ENCODE measurements at regions not wholly inside any gene's neighbourhood (a gene's known extent, or its start where the extent isn't known, plus 50 kb on each side); places are given as distances from the start of the nearest gene placed in this dataset.
"Not testable (repeated sequence)": the region's sequence is repeated elsewhere in the genome, so short reads cannot be mapped to it uniquely, and the experiment has no call there.

DNA sequence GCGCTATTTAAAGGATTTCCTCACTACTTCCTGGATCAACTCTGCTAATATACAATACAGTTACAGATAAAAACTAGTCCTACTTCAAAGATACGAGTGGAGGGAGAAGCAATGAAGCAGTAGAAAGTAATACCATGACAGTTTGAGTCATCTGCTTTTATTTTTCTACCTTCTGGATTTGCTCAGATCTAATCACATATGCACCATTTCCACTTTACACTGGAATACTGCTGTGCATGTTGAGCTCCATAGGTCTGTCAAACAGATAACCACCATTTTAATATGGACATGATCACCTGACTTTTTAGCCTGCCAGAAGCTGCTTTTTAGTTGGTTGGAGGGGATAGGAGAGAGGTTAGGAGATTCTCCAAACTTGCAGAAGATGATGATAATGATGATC is 92.5 kb downstream of the MMUT start:
- no peak for DNase-seq (ENCODE audit: low read depth, low spot score)
- no peak overlapping the region for H3K4me3 ChIP-seq (ENCODE audit: low read length)

DNA sequence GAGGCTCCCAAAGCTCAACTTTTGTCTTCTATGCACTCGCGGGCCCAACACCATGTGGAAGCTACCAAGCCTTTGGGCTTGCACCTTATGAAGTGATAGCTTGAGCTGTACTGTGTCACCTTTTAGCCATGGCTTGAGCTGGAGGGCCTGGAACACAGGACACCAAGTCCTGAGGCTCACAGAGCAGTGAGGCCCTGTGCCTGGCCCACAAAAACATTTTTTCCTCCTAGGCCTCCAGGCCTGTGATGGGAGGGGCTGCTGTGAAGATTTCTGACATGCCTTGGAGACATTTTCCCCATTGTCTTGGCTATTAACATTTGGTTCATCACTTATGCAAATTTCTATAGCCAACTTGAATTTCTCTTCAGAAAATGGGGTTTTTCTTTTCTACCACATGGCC is 96.5 kb downstream of the MMUT start:
- no peak overlapping the region for H3K4me3 ChIP-seq (ENCODE audit: low read length)
- no peak for DNase-seq (ENCODE audit: low read depth, low spot score)

DNA sequence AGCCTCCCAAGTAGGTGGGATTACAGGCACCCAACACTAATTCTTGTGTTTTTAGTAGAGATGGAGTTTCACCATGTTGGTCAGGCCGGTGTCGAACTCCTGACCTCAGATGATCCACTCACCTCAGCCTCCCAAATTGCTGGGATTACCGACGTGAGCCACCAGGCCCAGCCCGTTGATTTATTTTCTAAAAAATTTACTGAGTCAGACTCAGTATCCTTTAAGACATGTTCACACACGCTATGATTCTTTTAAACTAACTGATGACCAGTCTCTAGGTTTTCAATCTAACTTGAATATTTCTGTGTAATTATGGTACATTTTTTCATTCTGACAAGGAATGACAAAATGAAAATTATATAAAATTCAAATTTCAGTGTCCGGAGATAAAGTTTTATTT is 114.5 kb downstream of the MMUT start:
- H3K4me3 ChIP-seq (ENCODE audit: low read length): no peak overlapping the region
- no peak for DNase-seq (ENCODE audit: low read depth, low spot score)

DNA sequence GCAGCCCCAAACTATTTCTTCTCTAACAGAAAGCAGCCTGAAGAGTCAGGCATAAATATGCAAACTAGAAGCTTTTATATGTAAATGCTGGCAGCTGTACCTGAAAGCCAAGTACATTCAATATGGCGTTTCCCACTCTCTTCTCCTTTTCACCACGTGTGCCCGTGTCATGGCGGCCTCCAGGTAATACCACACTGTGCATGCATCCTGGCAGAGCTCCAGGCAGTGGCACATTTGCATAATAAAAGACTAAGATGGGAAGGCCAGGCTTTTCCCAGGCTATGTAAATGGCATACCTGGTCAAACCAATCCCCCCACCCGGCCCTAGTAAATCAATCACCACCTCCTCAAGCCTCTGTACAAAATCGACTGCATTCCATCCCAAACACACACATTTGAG is 120.6 kb downstream of the MMUT start:
- no peak overlapping the region for H3K4me3 ChIP-seq (ENCODE audit: low read length)
- DNase-seq (ENCODE audit: low read depth, low spot score): no peak

DNA sequence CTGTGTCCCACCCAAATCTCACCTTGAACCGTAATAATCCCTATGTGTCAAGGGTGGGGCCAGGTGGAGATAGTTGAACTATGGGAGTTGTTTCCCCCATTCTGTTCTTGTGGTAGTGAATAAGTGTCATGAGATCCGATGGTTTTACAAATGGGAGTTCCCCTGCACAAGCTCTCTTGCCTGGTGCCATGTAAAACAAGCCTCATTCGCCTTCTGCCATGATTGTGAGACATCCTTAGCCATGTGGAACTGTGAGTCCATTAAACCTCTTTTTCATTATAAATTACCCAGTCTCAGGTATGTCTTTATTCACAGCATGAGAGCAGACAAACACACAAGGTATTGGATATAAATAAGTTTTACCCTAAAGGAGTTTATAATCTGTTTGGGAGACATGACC is 121.2 kb downstream of the MMUT start:
- no peak overlapping the region for H3K4me3 ChIP-seq (ENCODE audit: low read length)

DNA sequence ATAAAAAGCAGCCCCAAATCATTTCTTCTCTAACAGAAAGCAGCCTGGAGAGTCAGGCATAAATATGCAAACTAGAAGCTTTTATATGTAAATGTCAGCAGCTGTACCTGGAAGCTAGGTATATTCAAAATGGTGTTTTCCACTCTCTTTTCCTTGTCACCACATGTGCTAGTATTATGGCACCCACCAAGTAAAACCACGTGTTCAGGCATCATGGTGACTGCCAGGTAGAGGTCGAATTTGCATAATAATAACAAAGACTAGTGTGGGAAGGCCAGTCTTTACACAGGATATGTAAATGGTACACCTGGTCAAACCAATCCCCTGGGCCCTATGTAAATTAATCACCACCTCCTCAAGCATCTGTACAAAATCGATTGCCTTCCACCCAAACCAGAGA is 124.0 kb downstream of the MMUT start:
- H3K4me3 ChIP-seq (ENCODE audit: low read length): no peak overlapping the region
- DNase-seq (ENCODE audit: low read depth, low spot score): no peak

More for the DNA sequence above, 121.2 kb downstream of the MMUT start:
- DNase-seq (ENCODE audit: low read depth, low spot score): no peak

DNA sequence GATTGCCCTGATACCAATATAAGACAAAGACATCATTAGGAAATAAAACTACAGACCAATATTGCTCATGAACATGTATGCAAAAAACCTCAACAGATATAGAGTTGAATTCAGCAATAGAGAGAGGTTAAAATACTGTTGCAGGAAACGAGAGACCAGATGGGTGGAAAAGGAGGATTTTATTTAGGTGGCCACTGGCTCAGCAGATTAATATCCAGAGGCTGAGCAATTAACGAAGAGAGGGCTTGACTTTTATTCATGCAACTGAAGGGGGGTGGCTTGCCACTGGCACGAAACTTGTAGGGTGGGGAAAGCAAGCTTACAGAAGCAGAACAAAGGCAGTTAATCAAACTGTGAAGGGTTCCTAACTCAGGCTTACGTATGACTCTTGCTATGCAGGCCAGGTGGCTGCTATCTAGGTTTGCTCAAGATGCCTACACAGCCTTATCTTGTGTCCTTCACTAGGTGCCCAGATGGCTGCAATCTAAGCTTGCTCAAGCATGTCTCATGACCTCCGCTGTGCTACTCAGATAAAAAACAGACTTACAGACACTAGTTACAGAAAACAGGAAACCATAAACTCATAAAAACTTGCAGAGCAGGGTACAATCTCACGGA is 126.4 kb downstream of the MMUT start:
- DNase-seq (ENCODE audit: low read depth, low spot score): peak; percentile 39
- H3K4me3 ChIP-seq (ENCODE audit: low read length): no peak overlapping the region

DNA sequence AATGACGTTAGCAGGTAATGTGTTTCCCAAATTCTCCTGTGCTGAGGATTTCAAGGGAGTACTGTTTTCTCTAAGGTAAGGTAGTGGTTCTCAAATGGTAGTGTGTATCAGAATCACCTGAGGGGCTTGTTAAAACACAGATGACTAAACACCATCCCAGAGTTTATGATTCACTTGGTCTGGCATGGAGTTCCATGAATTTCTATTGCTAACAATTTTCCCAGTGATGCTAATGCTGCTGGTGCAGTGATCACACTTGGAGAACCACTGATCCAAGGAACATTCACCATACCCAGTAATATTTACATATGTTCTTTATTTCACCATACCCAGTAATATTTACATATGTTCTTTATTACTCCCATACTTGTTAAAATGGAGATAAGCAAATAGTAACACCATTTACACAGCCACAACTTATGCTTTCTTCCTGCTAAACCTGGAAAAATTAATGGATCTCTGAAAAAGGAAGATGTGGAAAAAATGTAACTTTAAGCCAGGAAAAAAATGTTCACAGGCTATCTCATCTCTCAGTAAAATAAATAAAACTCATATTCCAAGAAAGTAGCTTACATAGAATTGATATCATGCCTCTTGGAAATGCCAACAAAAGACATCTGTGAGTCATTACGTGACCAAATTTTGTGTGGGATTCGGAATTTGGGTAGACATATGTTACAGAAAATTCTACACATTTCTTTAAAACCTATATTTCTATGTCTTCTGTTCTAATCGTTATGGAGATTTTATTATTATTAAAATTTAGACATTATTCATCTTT is 129.5 kb downstream of the MMUT start:
- H3K4me3 ChIP-seq (ENCODE audit: low read length): no peak overlapping the region
- no peak for DNase-seq (ENCODE audit: low read depth, low spot score)

DNA sequence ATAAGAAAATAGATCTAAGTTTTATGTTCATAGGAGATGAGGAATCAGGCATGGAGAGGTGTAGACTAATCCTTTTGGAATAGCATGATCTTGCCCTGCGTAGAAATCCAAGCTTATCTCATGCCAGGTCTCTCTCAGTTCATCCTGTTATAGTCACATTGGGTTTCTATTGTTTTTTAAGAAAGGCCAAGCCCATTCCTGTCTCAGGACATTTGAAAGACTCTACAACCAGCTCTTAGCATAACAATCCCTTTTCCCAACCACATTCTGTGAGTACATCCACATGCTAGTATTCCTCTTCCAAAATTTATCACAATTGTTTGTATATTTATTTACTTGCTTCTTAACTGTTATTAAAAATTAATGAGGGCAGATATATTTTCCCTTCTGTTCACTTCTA is 130.3 kb downstream of the MMUT start:
- no peak for DNase-seq (ENCODE audit: low read depth, low spot score)
- no peak overlapping the region for H3K4me3 ChIP-seq (ENCODE audit: low read length)

DNA sequence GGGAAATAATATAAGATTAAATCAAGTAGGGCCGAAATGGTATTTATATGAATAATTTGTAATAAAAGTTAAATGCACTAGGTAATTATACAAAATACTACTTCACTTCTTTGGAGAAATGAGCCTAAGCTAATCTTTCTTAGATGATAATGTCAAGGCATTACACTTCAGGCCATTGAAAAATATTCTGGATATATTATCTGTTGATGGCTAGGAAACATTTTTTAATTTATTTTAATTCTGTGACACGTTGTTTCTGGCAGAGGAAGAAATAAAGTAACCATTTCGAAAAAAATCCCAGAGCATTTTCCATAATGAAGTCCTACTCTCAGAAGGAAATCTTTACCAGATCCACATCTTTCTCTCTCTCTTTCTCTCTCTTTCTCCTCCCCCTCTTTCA is 133.9 kb downstream of the MMUT start:
- DNase-seq (ENCODE audit: low read depth, low spot score): no peak
- H3K4me3 ChIP-seq (ENCODE audit: low read length): no peak overlapping the region

DNA sequence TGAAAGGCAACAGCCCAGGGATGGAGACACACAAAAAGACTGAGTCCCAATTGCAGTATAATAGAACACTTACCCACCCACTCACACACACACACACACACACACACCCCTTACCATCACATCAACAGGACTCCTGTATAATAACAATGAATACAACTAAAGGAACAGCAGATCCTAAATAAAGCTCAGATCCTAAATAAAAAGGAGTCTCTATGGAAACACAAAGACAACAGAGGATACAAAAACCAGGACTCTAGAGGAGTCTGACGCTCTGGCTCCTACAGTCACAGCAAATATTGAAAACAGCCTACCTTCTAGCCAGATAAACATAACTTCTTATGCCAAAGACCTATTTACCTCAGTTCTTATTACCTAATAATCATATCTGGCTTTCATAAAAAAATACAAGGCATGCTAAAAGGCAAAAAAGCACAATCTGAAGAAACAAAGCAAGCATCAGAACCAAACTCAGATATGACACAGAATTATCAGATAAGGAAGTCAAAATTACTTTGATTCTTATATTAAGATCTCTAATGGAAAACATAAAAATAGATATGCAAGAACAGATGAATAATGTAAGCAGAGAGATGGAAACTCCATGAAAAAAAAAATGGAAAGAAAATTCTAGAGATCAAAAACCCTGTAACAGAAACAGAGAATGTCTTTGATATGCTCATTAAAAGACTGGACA is 134.9 kb downstream of the MMUT start:
- DNase-seq (ENCODE audit: low read depth, low spot score): no peak
- no peak overlapping the region for H3K4me3 ChIP-seq (ENCODE audit: low read length)

DNA sequence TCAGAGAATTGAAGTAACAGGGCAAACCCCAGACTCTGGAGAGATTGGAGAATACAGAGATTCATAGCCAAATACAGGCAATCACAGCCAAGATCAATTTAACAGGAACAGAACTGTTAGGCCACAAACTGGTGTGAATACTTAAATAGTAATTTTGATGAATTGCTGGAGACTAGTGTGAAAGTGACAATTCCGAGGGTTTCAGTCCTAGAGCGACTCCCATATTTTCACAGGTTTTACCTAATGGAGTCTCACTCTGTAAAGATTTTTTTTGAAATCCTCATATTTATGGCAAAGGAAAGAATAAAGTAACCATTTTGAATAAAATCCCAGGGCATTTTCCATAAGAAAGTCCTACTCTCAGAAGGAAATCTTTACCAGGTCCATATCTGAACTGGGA is 135.5 kb downstream of the MMUT start:
- no peak for DNase-seq (ENCODE audit: low read depth, low spot score)

DNA sequence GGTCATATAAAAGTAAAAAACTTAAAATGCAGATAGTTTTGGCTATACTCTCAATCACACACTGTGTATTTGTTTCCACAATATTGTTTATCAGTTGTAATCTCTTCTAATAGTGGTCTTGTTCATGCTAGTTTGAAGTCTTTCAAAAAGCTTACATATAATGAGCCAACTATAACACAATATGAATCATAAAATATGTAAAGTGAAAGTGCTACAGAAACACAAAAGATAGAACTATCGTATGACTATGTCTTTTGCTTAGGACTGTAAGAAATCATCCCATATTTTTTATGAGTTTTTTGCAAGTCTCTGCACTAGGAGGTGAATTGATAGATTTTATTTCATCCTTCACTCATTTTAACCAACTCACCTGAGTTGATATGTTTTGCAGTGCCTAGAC is 136.0 kb downstream of the MMUT start:
- no peak overlapping the region for H3K4me3 ChIP-seq (ENCODE audit: low read length)
- DNase-seq (ENCODE audit: low read depth, low spot score): no peak

More for the DNA sequence above, 135.5 kb downstream of the MMUT start:
- H3K4me3 ChIP-seq (ENCODE audit: low read length): no peak overlapping the region

DNA sequence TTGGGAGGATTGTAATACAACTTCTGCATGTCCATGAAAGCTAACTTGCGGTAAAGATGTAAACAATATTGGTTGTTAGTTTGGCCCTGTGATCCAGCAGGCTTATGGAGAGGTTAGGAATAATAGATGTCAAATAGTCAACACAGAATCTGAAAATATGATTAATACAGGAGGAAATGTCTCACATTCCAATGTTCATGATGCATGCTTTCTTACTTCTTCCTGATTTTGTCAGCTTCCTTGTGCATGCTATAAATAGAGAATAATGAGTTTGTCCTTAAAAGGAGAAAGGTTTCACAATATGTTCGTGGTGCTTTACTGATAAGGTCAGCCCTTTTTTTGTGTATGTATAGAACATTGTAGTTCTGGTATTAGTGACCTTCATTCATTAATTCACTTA is 136.7 kb downstream of the MMUT start:
- DNase-seq (ENCODE audit: low read depth, low spot score): no peak
- no peak overlapping the region for H3K4me3 ChIP-seq (ENCODE audit: low read length)

DNA sequence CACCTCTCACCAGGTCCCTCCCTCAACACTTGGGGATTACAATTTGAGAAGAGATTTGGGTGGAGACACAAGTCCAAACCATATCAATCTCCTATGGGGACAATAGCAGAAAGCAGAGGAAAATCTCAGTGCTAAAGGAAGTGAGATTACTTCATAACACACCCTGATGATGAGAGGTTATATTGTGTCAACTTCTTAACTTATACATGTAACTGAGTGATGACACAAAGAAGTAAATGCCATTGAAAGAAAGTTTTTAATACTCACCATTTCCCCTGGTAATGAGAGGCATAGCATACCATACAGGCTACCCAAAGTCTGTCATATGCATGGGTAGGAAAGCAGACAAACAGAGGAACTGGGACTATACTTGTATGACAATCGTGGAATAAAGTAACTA is 137.2 kb downstream of the MMUT start:
- no peak overlapping the region for H3K4me3 ChIP-seq (ENCODE audit: low read length)
- no peak for DNase-seq (ENCODE audit: low read depth, low spot score)

DNA sequence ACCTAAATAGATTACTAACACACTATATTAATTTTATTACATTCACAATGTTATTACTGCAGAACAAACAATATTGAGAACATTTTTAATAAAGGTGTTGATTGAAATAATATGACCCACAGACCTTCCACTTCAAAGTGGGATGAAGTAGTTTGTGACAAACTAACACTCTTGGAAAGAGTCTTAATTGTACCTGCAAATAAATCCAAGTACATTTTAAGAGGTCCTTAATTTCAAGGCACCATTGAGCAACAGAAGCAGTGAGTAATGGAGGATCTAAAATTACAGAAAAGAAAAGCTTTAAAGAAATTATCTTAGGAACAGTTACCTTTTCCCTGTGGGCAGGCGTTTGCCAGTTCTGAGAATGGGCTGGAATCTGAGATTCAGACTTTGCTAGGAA is 140.2 kb downstream of the MMUT start:
- no peak for DNase-seq (ENCODE audit: low read depth, low spot score)
- no peak overlapping the region for H3K4me3 ChIP-seq (ENCODE audit: low read length)

DNA sequence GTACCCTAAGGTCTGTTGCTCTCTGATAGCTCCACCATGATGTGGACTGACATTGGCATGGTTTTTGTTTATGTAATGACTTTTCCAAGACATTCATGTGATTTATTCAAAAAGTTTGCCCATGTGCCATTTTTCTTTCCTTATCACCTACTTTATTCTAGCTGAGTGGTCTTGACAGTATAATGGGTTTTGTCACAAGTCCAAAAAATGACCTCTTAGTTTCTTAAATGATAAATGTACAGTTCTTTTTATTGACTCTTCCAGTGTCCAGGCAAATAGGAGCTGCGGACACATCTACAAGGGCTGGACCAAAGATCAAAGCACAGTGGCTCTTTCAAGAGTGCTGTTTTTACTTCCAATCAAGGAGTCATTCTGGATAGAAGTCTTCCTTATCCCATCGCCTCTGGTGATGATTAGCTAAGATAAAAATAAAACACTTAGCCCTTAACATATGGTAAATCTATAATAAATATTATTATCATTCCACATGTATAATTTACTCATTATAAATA is 141.4 kb downstream of the MMUT start:
- DNase-seq (ENCODE audit: low read depth, low spot score): no peak
- H3K4me3 ChIP-seq (ENCODE audit: low read length): no peak overlapping the region

DNA sequence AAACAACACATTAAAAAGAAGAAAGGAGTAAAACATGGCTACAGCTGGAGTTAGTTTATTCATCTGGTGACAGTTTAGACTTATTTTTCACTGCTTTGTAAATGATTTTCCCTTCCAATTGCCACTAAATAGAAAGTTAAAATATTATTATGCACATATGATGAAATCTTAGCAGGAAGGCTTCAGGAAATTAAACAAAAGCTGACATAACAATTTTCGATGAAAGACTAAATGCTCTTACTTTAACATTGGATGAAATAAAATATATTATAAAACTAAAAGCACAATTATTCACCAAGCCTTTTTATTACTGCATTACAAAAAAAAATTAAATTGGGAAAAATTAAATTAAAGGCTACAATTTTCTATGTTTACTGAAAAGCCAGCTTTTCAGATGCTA is 158.0 kb downstream of the MMUT start:
- no peak for DNase-seq (ENCODE audit: low read depth, low spot score)
- no peak overlapping the region for H3K4me3 ChIP-seq (ENCODE audit: low read length)

DNA sequence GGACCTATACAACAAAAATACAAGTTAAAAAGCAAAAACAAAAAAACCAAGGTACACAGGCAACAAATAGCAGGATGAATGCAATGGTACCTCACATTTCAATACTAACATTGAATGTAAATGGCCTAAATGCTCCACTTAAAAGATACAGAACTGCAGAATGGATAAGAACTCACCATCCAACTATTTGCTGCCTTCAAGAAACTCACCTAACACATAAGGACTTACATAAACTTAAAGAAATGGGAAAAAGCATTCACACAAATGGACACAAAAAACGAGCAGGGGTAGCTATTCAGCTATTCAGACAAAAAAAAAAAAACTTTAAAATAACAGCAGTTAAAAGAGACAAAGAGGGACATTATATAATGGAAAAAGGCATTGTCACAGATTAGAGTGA is 158.7 kb downstream of the MMUT start:
- DNase-seq (ENCODE audit: low read depth, low spot score); H3K4me3 ChIP-seq (ENCODE audit: low read length): not testable (repeated sequence)

DNA sequence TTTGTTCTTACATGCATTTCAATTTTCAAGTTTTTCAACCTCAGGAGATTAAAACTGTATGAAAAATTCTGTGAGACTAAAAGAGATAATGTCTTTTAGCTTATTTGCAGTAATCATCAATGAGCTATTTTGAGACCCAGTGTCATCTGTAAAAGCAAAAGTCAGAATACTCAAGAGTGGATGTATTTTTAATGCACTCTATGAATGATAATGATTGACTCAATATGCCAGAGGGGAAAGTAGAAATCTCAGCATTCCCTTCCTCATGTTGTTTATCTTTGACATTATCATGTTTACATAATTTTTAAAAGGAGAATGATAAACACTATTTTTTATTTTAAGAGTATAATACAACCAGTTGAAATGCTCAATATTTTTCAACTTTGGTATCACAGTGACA is 162.1 kb downstream of the MMUT start:
- no peak overlapping the region for H3K4me3 ChIP-seq (ENCODE audit: low read length)
- DNase-seq (ENCODE audit: low read depth, low spot score): no peak

Measured in Jurkat, Clone E6-1 (cell line).